ENCODE measurements at regions not wholly inside any gene's neighbourhood (a gene's known extent, or its start where the extent isn't known, plus 50 kb on each side); places are given as distances from the start of the nearest gene placed in this dataset.

DNA sequence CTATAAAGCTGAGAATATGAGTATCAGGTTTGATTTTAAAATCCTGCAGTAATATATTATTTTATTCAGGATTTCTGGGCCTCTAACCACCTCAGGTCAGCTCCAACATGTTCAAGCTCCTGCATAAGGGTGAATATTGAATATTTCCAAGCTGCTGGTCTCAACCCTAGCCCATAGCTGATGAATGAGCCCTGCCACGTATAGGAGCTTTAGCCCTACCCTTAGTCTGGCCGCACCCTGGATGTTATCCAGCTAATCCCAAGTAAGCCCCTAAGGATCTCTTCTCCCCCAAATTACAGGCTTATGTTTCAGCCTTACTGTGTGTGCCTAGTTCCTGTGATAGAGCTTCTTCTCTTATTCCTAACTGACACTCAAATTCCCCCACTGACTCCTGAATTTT, 240.6 kb downstream of the KCTD12 start:
- Histone ChIP-seq H3K4me3 (no peak overlapping the region), H3K36me3 (no peaks in the 10 kb centered on the region), H3K4me1 (peaks cover 0 to 17% (median 0%) of the 10 kb centered on the region in 3 donors), H3K27ac (no peak overlapping the region), H3K9me3 (no peaks in the 10 kb centered on the region), H3K27me3 (no peaks in the 10 kb centered on the region)
- no peak for ATAC-seq
- WGBS, 2 donors (ENCODE audit: low coverage in 1 of 2): 79 to 92% methylated on average over 2 of the region's 2 CpGs
- TF ChIP-seq POLR2A (IDR thresholded peaks at IDR 0.05) (no peak), POLR2AphosphoS5 (IDR thresholded peaks at IDR 0.05) (no peak), EP300 (IDR thresholded peaks at IDR 0.05) (no peak)
- TF ChIP-seq, protein P1, sequence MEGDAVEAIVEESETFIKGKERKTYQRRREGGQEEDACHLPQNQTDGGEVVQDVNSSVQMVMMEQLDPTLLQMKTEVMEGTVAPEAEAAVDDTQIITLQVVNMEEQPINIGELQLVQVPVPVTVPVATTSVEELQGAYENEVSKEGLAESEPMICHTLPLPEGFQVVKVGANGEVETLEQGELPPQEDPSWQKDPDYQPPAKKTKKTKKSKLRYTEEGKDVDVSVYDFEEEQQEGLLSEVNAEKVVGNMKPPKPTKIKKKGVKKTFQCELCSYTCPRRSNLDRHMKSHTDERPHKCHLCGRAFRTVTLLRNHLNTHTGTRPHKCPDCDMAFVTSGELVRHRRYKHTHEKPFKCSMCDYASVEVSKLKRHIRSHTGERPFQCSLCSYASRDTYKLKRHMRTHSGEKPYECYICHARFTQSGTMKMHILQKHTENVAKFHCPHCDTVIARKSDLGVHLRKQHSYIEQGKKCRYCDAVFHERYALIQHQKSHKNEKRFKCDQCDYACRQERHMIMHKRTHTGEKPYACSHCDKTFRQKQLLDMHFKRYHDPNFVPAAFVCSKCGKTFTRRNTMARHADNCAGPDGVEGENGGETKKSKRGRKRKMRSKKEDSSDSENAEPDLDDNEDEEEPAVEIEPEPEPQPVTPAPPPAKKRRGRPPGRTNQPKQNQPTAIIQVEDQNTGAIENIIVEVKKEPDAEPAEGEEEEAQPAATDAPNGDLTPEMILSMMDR (IDR thresholded peaks at IDR 0.05): no peak

DNA sequence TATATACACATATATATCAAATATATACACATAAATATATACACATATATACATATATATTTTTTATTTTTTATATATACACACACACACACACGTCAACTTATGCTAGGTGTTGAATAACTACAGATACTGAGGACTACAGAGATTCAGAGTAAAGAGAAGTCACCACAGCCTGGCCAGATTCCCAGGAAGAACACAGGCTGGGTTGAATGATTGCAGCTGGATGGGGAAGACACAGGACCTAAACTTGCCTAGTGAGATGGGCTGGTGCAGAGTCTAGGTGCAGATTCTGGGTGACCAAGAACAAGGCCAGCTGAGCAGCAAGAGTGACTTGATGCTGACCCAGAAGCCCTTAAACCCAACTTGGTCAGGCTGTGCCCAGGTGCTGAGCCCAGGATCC, 241.3 kb downstream of the KCTD12 start:
- 0% methylated on average over 1 of the region's 1 CpG for WGBS, 2 donors (ENCODE audit: low coverage in 1 of 2)
- Histone ChIP-seq H3K4me3 (no peak overlapping the region), H3K27me3 (no peaks in the 10 kb centered on the region), H3K4me1 (peaks cover 0 to 17% (median 0%) of the 10 kb centered on the region in 3 donors), H3K27ac (no peak overlapping the region), H3K36me3 (no peaks in the 10 kb centered on the region), H3K9me3 (no peaks in the 10 kb centered on the region)
- ATAC-seq: no peak
- TF ChIP-seq POLR2A (IDR thresholded peaks at IDR 0.05) (no peak), POLR2AphosphoS5 (IDR thresholded peaks at IDR 0.05) (no peak), EP300 (IDR thresholded peaks at IDR 0.05) (no peak)
- TF ChIP-seq, protein P1 (IDR thresholded peaks at IDR 0.05): no peak

DNA sequence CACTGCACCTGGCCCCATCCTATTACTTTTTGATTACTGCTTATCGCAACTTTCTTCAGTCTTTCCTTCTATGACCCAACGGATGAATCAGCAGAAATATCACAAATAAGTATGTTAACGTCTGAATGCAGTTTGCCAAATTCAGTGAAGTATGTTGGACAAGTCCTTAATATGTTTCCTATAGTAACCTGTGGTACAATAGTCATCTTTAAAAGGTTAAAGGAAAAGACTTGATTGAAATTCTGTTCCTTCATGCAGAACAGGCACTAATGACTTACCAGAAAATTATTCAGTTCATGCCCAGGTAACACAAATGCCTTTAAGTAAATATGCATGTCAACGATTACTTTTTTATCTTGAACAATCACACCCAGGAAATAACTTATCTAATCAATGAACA, 242.6 kb downstream of the KCTD12 start:
- Histone ChIP-seq H3K27me3 (no peaks in the 10 kb centered on the region), H3K4me1 (peaks cover 0 to 17% (median 0%) of the 10 kb centered on the region in 3 donors), H3K36me3 (no peaks in the 10 kb centered on the region), H3K4me3 (no peak overlapping the region), H3K27ac (no peak overlapping the region), H3K9me3 (no peaks in the 10 kb centered on the region)
- no peak for ATAC-seq
- no peak for TF ChIP-seq POLR2AphosphoS5 (IDR thresholded peaks at IDR 0.05)
- TF ChIP-seq, protein P1 (IDR thresholded peaks at IDR 0.05): no peak
- TF ChIP-seq EP300 (IDR thresholded peaks at IDR 0.05): no peak
- no peak for TF ChIP-seq POLR2A (IDR thresholded peaks at IDR 0.05)
- WGBS, 2 donors (ENCODE audit: low coverage in 1 of 2): 70 to 88% methylated on average over 2 to 4 of the region's 4 CpGs

DNA sequence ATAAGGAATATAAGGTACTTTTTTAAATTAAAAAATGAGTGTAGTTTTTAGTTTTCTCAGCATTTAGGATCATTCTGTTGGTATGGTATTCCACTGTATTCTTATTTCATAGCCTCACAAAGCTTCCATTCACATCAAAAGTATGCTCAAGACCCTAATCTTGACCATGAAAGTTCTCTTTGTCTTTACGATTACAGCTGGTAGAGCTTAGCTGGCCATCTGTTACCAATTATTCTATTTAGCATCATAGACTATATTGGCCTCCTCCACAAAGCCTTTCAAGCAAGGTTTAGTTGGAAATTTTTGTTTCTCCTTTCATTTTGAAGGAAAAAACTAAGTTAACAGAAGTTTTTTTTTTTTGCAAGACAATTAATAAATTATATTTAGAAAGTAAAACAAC, 245.1 kb downstream of the KCTD12 start:
- Histone ChIP-seq H3K4me1 (peaks cover 2 to 42% (median 12%) of the 10 kb centered on the region in 3 donors), H3K9me3 (no peaks in the 10 kb centered on the region), H3K27ac (peak overlapping the region in 1 of 4 donors; percentile 59), H3K4me3 (no peak overlapping the region), H3K27me3 (no peaks in the 10 kb centered on the region), H3K36me3 (no peaks in the 10 kb centered on the region)
- TF ChIP-seq, protein P1 (IDR thresholded peaks at IDR 0.05): no peak
- TF ChIP-seq POLR2A (IDR thresholded peaks at IDR 0.05): no peak
- no peak for TF ChIP-seq POLR2AphosphoS5 (IDR thresholded peaks at IDR 0.05)
- TF ChIP-seq EP300 (IDR thresholded peaks at IDR 0.05): no peak
- no peak for ATAC-seq
- 75 to 81% methylated on average over 1 of the region's 1 CpG for WGBS, 2 donors (ENCODE audit: low coverage in 1 of 2)

DNA sequence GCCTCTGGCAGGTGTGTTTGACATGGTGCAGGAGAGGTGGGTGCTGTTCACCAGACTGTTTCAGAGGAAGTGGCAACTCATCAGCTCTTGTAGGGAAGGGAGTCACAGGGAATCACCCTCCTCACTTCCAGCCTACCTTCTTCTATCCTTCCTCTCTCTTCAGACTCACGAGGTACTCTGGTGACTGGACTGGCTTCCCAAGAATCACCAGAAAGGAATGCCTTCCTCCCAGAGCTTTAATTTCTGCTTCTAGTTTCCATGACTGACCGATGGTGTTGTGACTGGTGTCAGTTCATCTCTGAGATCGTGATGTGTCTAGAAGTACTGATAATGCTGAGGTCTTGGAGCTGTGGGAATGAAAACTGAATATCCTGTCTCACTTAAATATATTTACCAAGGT, 247.3 kb downstream of the KCTD12 start:
- no peaks in the 10 kb centered on the region for H3K36me3 ChIP-seq
- no peak for ATAC-seq
- H3K4me1 ChIP-seq: peaks cover 2 to 51% (median 12%) of the 10 kb centered on the region in 3 donors
- H3K27ac ChIP-seq: peak overlapping the region in 3 of 4 donors; percentile 6 to 46 (median 25)
- no peaks in the 10 kb centered on the region for H3K27me3 ChIP-seq
- H3K4me3 ChIP-seq: no peak overlapping the region
- TF ChIP-seq POLR2AphosphoS5 (IDR thresholded peaks at IDR 0.05) (no peak), EP300 (IDR thresholded peaks at IDR 0.05) (no peak), POLR2A (IDR thresholded peaks at IDR 0.05) (no peak)
- TF ChIP-seq, protein P1 (IDR thresholded peaks at IDR 0.05): no peak
- H3K9me3 ChIP-seq: no peaks in the 10 kb centered on the region
- 72 to 83% methylated on average over 3 of the region's 3 CpGs for WGBS, 2 donors (ENCODE audit: low coverage in 1 of 2)
